Esophagus muscularis mucosa (tissue), 4 donors: ENCODE measurements at regions not wholly inside any gene's neighbourhood (a gene's known extent, or its start where the extent isn't known, plus 50 kb on each side); places are given as distances from the start of the nearest gene placed in this dataset.
"Not testable (repeated sequence)": the region's sequence is repeated elsewhere in the genome, so short reads cannot be mapped to it uniquely, and the experiment has no call there.

Source experiments
- DNase-seq: peaks from one replicate; pipeline ENCODE4 v3.0.0-alpha.2; 2017; ENCODE audit errors: extremely low spot score
- H3K27ac ChIP-seq, 4 donors: fragments of 200-600 bp; sonication (generic); replicated peaks in 1 of 4; 1 replicate in 3 of 4; 2 replicates in 1 of 4; pipeline ENCODE4 v1.5.1; 2016 to 2019; ENCODE audit warnings: mild to moderate bottlenecking in 1 of 4
- H3K27me3 ChIP-seq, 4 donors: fragments of 200-600 bp; sonication (generic); one replicate each; pipeline versions ENCODE4 v1.5.1 to v1.6.0; 2016 to 2019
- H3K36me3 ChIP-seq, 4 donors: fragments of 200-600 bp; sonication (generic); one replicate each; pipeline ENCODE4 v1.5.1; 2016 to 2019
- H3K4me1 ChIP-seq, 4 donors: fragments of 200-600 bp; sonication (generic); one replicate each; pipeline ENCODE4 v1.5.1; 2016 to 2019
- H3K4me3 ChIP-seq, 4 donors: fragments of 200-600 bp; sonication (generic); 1 replicate in 2 of 4; 2 replicates in 2 of 4; pipeline ENCODE4 v1.5.1; 2016 to 2019; ENCODE audit warnings: mild to moderate bottlenecking in 4 of 4, moderate library complexity in 1 of 4
- H3K9me3 ChIP-seq, 4 donors: fragments of 200-600 bp; sonication (generic); 1 replicate in 3 of 4; 2 replicates in 1 of 4; pipeline ENCODE4 v1.5.1; 2016 to 2019
- CTCF ChIP-seq, 3 experiments: fragments of 200-600 bp in 2 of 3; fragments of 450-650 bp in 1 of 3; sonication (generic) in 2 of 3; IDR thresholded peaks; one replicate each; pipeline ENCODE4 v1.5.1; 2017 to 2019; ENCODE audit warnings: antibody characterized with exemption in 3 of 3, mild to moderate bottlenecking in 2 of 3, moderate library complexity in 1 of 3
- EP300 ChIP-seq: sonication (generic); formaldehyde crosslinking; IDR thresholded peaks from one replicate; pipeline ENCODE4 v1.6.1; 2017; ENCODE audit warnings: antibody characterized with exemption
- POLR2A ChIP-seq: fragments of 450-650 bp; IDR thresholded peaks from one replicate; pipeline ENCODE4 v1.6.1; 2017; ENCODE audit warnings: antibody characterized with exemption, moderate library complexity, mild to moderate bottlenecking, low read depth
- POLR2AphosphoS5 ChIP-seq, 2 donors: sonication (generic); formaldehyde crosslinking; IDR thresholded peaks; one replicate each; pipeline ENCODE4 v1.6.1; 2017; ENCODE audit warnings: antibody characterized with exemption in 2 of 2
- WGBS: methylation state at CpG from one replicate; pipeline ENCODE4 v1.1.5; 2018; 5-methylcytosine and 5-hydroxymethylcytosine counted together
- intact Hi-C: fragments of 100-400 bp; cut with DNase I; formaldehyde crosslinking; loops from one replicate; pipeline ENCODE4 v1.15.1; 2023

- WGBS = 78% methylated on average over 7 of the region's 8 CpGs
- peaks cover 0 to 4% (median 0%) of the 10 kb centered on the region in 4 donors for H3K4me1 ChIP-seq
- no peak overlapping the region for H3K4me3 ChIP-seq
- H3K9me3 ChIP-seq = no peaks in the 10 kb centered on the region
- intact Hi-C loops = no loop called here
- no peak overlapping the region for H3K27ac ChIP-seq
- TF ChIP-seq CTCF (IDR thresholded peaks at IDR 0.05) (no peak), POLR2A (no peak), POLR2AphosphoS5 (IDR thresholded peaks at IDR 0.05) (no peak), EP300 (no peak)
- no peak for DNase-seq
- no peaks in the 10 kb centered on the region for H3K36me3 ChIP-seq
- H3K27me3 ChIP-seq = no peaks in the 10 kb centered on the region
Measured at GRCh38 chr4:152185786-152186550, 349.9 kb downstream of the FBXW7 start.

GRCh38 chr4:152181150-152181549 is 354.7 kb downstream of the FBXW7 start:
- DNase-seq = no peak
- Histone ChIP-seq H3K4me1 (no peaks in the 10 kb centered on the region), H3K4me3 (no peak overlapping the region), H3K36me3 (no peaks in the 10 kb centered on the region), H3K27me3 (no peaks in the 10 kb centered on the region), H3K9me3 (no peaks in the 10 kb centered on the region), H3K27ac (no peak overlapping the region)
- no peak for TF ChIP-seq POLR2A
- TF ChIP-seq POLR2AphosphoS5 (IDR thresholded peaks at IDR 0.05) = no peak
- TF ChIP-seq EP300 = no peak
- no peak for TF ChIP-seq CTCF (IDR thresholded peaks at IDR 0.05)
- intact Hi-C loops = no loop called here
- 86% methylated on average over 7 of the region's 7 CpGs for WGBS

GRCh38 chr4:152180369-152180768 is 355.5 kb downstream of the FBXW7 start:
- intact Hi-C loops = no loop called here
- WGBS = 80% methylated on average over 2 of the region's 2 CpGs
- Histone ChIP-seq H3K27me3 (no peaks in the 10 kb centered on the region), H3K27ac (no peak overlapping the region), H3K9me3 (no peaks in the 10 kb centered on the region), H3K36me3 (no peaks in the 10 kb centered on the region), H3K4me1 (no peaks in the 10 kb centered on the region), H3K4me3 (no peak overlapping the region)
- TF ChIP-seq POLR2AphosphoS5 (IDR thresholded peaks at IDR 0.05) (no peak), CTCF (IDR thresholded peaks at IDR 0.05) (no peak), POLR2A (no peak), EP300 (no peak)
- DNase-seq = no peak

- H3K36me3 ChIP-seq, intact Hi-C loops, H3K27me3 ChIP-seq, H3K4me1 ChIP-seq, H3K27ac ChIP-seq, H3K9me3 ChIP-seq, DNase-seq, H3K4me3 ChIP-seq: not testable (repeated sequence)
Measured at GRCh38 chr4:152177538-152177937, 358.4 kb downstream of the FBXW7 start.

- H3K9me3 ChIP-seq = no peaks in the 10 kb centered on the region
- TF ChIP-seq POLR2AphosphoS5 (IDR thresholded peaks at IDR 0.05) (no peak), CTCF (IDR thresholded peaks at IDR 0.05) (no peak), POLR2A (no peak), EP300 (no peak)
- H3K4me1 ChIP-seq = no peaks in the 10 kb centered on the region
- 87% methylated on average over 3 of the region's 3 CpGs for WGBS
- no peak overlapping the region for H3K4me3 ChIP-seq
- H3K27ac ChIP-seq = no peak overlapping the region
- H3K36me3 ChIP-seq = no peaks in the 10 kb centered on the region
- intact Hi-C loops = no loop called here
- H3K27me3 ChIP-seq = no peaks in the 10 kb centered on the region
- no peak for DNase-seq
Measured at GRCh38 chr4:152176627-152177214, 359.2 kb downstream of the FBXW7 start.
